ENCODE measurements at regions not wholly inside any gene's neighbourhood (a gene's known extent, or its start where the extent isn't known, plus 50 kb on each side); places are given as distances from the start of the nearest gene placed in this dataset.
A peak's percentile ranks its signal among the peaks of the same experiment; 100 is the strongest.

GRCh38 chr12:48409938-48410337, 59.2 kb upstream of the ZNF641 start:
- peak in 3 of 5 experiments; percentile 16 to 83 (median 43) for DNase-seq

GRCh38 chr12:48413388-48413787, 59.0 kb upstream of the ANP32D start:
- no peak for DNase-seq

GRCh38 chr12:48414021-48414420, 58.3 kb upstream of the ANP32D start:
- DNase-seq, result no peak

- no peak for DNase-seq
These were observed 53.0 kb upstream of the ANP32D start for GRCh38 chr12:48419116-48419935.

DNA sequence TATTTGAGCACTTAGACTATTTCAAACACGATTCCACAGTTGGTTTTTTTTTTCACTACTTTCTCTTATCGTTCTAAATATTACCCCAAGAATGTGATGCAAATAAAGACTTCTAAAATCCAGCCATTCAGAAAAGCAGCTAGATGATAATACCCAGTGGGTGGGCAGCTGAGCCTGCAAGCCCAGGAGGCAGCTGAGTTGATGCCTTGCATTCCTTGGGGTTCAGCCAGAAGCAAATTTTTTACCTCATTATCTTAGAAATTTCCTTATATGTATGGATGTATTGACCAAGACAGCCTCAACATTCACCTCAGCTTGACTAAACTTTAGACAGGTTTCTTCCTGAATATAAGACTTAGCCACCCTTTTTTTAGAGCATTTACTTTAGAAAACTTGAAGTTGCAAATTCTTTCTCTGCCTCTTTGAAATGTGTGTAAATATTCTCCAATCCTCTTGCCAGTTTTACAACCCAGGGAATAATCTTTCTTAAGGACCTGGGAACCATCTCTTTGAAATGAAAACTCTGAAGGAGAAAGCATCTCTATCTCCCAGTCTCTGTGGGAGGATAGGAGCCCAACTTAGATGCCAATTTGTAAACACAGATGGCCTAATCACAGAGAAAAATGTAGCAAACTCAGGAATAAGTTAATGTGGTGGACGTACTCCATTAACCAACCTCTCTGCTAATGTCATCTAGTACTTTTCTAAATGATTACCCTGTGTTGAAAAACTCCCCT, 52.2 kb upstream of the ANP32D start:
- DNase-seq, result no peak

DNA sequence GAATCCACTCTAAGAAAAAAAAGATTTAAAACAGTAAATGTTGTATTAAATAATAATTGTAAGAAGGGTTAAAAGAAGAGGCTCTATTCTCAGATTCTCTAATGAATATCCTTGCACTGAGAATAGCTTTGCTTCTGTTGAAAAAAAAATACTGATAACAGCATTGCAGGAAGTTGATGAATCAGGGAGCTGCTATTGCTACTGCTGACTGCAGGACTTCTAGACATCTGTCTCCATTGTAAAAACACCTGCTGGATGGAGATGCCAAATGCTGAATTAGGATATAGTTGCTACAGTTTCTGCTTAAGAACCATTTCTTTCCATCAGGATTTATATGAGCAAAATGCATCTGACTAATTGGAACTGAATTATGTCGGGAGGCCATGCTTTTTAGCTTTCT, 50.3 kb upstream of the ANP32D start:
- no peak for DNase-seq

All from T-helper 2 cell (primary cell).